ENCODE measurements at regions not wholly inside any gene's neighbourhood (a gene's known extent, or its start where the extent isn't known, plus 50 kb on each side); places are given as distances from the start of the nearest gene placed in this dataset.

DNA sequence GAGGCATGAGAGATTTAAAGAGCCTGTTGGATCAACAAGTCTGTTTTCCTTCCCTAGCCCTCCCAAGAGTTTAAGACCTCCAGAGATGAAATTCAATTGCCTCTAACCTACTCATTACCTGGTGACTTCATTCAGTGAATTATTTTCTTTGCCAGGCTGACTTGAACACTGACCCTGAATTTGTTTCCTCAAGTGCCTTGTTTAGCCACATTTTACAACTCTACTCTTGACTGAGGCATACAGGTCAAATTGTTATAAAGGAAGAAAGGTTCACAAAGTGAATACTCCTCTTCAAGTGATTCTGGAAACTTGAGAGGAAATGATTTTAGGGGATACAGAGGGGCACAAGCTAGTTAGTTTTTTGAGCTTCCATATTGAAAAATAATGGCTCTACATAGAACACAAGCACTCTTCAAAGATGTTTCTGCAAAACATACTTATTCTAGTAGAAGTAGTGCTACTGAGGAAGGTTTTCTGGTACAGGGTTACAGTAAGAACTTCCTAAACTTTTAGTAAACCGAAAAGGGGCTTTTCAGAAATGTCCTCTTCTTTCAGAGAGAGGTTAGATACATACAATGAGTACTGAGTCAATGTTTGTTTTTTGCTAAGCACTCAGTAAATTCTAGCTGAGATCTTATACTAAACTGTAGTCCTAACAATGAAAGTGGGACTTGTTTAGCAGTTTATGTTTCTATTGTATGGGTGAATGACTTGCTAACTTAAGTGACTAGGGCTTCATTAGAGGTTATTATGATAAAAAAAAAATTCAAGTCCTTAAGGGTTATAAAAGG lies 137.4 kb upstream of the SATB1 start:
- H3K23me2 ChIP-seq (ENCODE audit: low read depth, low read length) = no peaks in the 10 kb centered on the region
- FAIRE-seq = no peak
- WGBS, 2 experiments (ENCODE audit: extremely low coverage in 1 of 2, insufficient coverage in 1 of 2, insufficient read length in 1 of 2, insufficient replicate concordance in 2 of 2, low coverage in 1 of 2, low lambda C conversion rate in 2 of 2, missing lambda C conversion rate in 1 of 2) = 100% methylated on average over 1 of the region's 1 CpG; no CpG with 5 or more reads in 1 of the 2 experiments

More for the DNA sequence above, 137.4 kb upstream of the SATB1 start:
- no peak overlapping the region for H2BK5ac ChIP-seq (ENCODE audit: low read depth, low read length)
- no peak for DNase-seq (ENCODE audit: low read depth in 1 of 2, low spot score in 2 of 2)
- no peak overlapping the region for H4K8ac ChIP-seq (ENCODE audit: extremely low read depth, insufficient read depth, low read length)
- H3K27ac ChIP-seq (ENCODE audit: low read depth, low read length) = no peak overlapping the region
- H3K4me2 ChIP-seq (ENCODE audit: insufficient read depth in 1 of 2, low read depth in 2 of 2, low read length in 2 of 2) = no peak overlapping the region
- no peak overlapping the region for H2BK20ac ChIP-seq (ENCODE audit: low read length)
- ChIA-PET POLR2A (ENCODE audit: partially characterized antibody) (no interaction called here), CTCF (ENCODE audit: partially characterized antibody) (interaction anchor here (0.9 to 5.1 kb wide), 3 partner anchors 15 to 426 kb away, joined by 3 to 29 read pairs (median 4); no protein-coding TSS in a partner anchor)
- no peaks in the 10 kb centered on the region for H3K36me3 ChIP-seq (ENCODE audit: control insufficient read depth in 2 of 4, insufficient read depth in 4 of 4, low read length in 3 of 4)
- no peak overlapping the region for H2BK15ac ChIP-seq (ENCODE audit: low read length)
- H3K23ac ChIP-seq (ENCODE audit: insufficient read length) = no peak overlapping the region
- no peak overlapping the region for H3K56ac ChIP-seq (replicated peaks; ENCODE audit: insufficient read length, low read depth, low read length)
- no peak overlapping the region for H3K9ac ChIP-seq (replicated peaks in 1 of 4; ENCODE audit: extremely low read depth in 1 of 4, low read depth in 3 of 4, low read length in 3 of 4)
- H3K27me3 ChIP-seq (replicated peaks in 1 of 4; ENCODE audit: control insufficient read depth in 3 of 4, extremely low read depth in 1 of 4, insufficient read depth in 3 of 4, low read length in 3 of 4) = peaks cover 0 to 1% (median 0%) of the 10 kb centered on the region in 4 experiments; a peak in 1 of 7 replicates
- no peaks in the 10 kb centered on the region for H3K79me1 ChIP-seq (ENCODE audit: low read depth, low read length)
- H4K5ac ChIP-seq (ENCODE audit: insufficient read length, low read depth, low read length) = no peak overlapping the region
- TF ChIP-seq, protein P1, sequence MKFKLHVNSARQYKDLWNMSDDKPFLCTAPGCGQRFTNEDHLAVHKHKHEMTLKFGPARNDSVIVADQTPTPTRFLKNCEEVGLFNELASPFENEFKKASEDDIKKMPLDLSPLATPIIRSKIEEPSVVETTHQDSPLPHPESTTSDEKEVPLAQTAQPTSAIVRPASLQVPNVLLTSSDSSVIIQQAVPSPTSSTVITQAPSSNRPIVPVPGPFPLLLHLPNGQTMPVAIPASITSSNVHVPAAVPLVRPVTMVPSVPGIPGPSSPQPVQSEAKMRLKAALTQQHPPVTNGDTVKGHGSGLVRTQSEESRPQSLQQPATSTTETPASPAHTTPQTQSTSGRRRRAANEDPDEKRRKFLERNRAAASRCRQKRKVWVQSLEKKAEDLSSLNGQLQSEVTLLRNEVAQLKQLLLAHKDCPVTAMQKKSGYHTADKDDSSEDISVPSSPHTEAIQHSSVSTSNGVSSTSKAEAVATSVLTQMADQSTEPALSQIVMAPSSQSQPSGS (IDR thresholded peaks at IDR 0.05; ENCODE audit: low read length) = no peak
- H2BK12ac ChIP-seq (ENCODE audit: low read depth, low read length) = no peak overlapping the region
- no peak overlapping the region for H3K4ac ChIP-seq (replicated peaks; ENCODE audit: insufficient read length, low read depth, low read length)
- H3K18ac ChIP-seq (ENCODE audit: extremely low read depth, low read length) = no peak overlapping the region
- H3K4me3 ChIP-seq (ENCODE audit: extremely low read depth in 1 of 4, insufficient read depth in 2 of 4, low read depth in 3 of 4, low read length in 4 of 4) = no peak overlapping the region
- no peaks in the 10 kb centered on the region for H4K20me1 ChIP-seq (replicated peaks in 1 of 2; ENCODE audit: control insufficient read depth in 1 of 2, insufficient read depth in 2 of 2, low read length in 2 of 2)
- H3K79me2 ChIP-seq (ENCODE audit: control insufficient read depth in 1 of 2, insufficient read depth in 2 of 2, low read length in 2 of 2) = no peaks in the 10 kb centered on the region
- H2AK5ac ChIP-seq (ENCODE audit: low read depth, low read length) = no peak overlapping the region
- no peaks in the 10 kb centered on the region for H3K9me3 ChIP-seq (ENCODE audit: insufficient read depth in 2 of 2, low read depth in 1 of 2, low read length in 1 of 2)
- no peak overlapping the region for H3K14ac ChIP-seq (ENCODE audit: insufficient read length)
- no peak overlapping the region for H2AFZ ChIP-seq (ENCODE audit: low read length)
- H2BK120ac ChIP-seq (replicated peaks; ENCODE audit: low read depth, low read length) = no peak overlapping the region
- H4K91ac ChIP-seq (replicated peaks; ENCODE audit: insufficient read length, low read length) = no peak overlapping the region
- peaks cover 0 to 5% (median 0%) of the 10 kb centered on the region in 4 experiments; a peak in 1 of 7 replicates for H3K4me1 ChIP-seq (replicated peaks in 1 of 4; ENCODE audit: control insufficient read depth in 3 of 4, insufficient read depth in 4 of 4, low read length in 3 of 4)

Data from H1 (cell line).